NCI-H2227 (cell line): ENCODE measurements at regions not wholly inside any gene's neighbourhood (a gene's known extent, or its start where the extent isn't known, plus 50 kb on each side); places are given as distances from the start of the nearest gene placed in this dataset.
"Not testable (repeated sequence)": the region's sequence is repeated elsewhere in the genome, so short reads cannot be mapped to it uniquely, and the experiment has no call there.

Source experiments
- DNase-seq: peaks from one replicate; lab custom pipeline; 2025; ENCODE audit not compliant: unreplicated experiment; lab: John Stamatoyannopoulos, UW

- no peak for DNase-seq
These were observed 259.6 kb upstream of the GNPDA2 start for GRCh38 chr4:44985938-44986337.

- no peak for DNase-seq
These were observed 258.8 kb upstream of the GNPDA2 start for GRCh38 chr4:44985152-44985551.

DNA sequence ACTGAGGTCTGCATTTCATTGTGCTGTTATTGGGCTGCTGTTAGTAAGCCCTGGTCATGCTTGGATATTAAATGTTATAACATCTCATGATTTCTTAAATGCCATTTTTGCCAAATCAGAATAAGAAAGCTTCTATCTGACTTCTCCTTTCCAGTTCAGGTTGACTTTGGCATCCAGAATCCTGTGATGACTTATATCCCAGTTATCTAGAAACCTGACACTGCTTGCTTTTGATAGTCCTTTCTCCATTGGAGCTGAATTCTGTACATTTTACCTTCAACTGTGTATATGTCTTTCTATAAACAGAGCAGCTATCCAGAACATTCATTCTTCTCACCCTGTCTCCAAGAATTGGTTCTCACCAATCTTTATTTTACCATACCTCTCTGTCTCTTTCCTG, 257.7 kb upstream of the GNPDA2 start:
- DNase-seq = no peak

DNA sequence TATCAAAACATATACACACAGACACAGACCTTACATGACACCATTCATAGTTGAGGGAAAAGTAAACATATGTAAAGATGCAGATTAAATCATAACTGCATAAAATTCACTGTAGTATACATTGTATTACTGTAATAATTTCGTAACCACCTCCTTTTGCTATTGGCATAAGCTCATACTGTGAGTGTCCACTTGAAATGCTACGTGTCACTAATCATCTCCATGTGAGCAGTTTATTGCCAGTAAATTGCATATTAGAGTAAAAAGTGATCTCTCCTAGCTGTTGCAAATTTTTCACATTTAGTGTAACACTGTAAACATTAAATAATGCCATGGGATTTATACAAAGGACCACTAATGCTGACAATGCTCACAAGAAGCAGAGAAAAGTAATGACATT, 256.7 kb upstream of the GNPDA2 start:
- no peak for DNase-seq

DNA sequence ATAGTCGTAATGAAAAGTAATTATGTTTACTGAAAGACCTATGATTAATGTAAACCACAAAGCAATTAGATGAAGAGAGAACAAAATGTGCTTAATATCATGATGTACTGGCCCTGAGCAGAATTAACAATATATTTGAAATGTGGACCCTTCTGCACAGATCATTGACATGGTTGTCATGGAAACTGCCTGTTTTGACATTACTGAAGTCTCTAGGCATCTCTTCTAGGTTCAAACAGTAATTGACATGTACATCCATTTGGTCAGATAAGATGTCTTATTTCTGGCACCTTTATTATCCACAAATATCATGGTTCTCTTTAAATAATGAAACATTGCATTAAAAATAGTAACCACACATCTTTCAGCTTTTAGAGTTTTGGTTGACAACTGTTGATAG, 251.7 kb upstream of the GNPDA2 start:
- no peak for DNase-seq

GRCh38 chr4:44965435-44966095, 239.2 kb upstream of the GNPDA2 start:
- no peak for DNase-seq

- DNase-seq = not testable (repeated sequence)
These were observed 237.7 kb upstream of the GNPDA2 start for GRCh38 chr4:44964086-44964485.

DNA sequence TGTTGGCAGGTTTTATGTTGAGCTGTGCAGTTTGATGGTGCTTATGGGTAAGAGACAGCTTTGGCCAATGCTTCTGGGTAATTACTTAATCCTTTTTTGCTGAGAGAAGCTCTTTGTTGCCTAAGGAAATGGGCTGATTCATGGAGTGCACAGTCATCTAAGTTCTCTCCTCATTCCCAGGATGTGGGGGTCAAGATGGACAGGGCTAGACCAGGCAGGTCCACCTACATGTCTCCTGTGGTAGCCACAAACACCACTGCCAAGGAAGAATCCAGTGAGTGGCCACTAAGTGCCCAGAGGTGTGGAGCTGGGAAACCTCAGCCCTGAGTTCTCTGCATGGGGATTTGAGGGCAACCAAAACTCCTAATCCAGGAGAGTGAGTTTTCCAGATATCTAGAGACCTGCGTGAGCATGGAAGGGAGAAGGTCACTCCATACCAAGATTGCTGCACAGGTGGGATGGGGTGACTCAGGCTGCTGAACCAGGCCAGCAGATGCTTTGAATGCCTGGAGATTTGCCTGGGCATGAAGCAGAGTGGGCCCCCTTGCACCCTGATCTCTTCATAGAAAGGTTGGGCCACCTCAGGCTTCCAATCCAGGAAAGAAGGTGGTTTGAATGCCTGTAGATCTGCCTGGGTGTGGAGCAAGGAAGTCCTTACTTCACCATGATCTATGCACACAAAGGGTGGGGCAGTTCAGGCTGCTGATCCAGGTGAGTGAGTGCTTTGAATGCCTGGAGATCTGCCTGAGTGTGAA, 234.8 kb upstream of the GNPDA2 start:
- DNase-seq = no peak

DNA sequence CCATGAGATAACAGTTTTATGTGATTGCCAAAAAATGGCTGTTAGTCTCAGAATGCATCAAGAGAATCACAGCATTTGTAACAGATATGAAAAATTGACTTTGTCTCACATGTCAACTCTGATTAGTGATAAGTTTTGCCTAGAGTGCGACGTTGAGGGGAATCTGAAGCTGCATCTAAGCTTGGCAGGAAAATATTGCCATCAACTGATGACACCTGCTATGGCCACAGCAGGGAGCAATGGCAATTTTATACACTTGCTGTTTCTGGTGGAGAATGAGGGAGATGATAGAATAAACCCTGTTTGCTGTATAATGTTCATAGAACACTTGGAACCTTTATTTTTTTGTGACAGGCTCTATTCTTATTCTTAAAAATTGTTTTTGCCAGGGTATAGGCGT, 205.4 kb upstream of the GNPDA2 start:
- no peak for DNase-seq

DNA sequence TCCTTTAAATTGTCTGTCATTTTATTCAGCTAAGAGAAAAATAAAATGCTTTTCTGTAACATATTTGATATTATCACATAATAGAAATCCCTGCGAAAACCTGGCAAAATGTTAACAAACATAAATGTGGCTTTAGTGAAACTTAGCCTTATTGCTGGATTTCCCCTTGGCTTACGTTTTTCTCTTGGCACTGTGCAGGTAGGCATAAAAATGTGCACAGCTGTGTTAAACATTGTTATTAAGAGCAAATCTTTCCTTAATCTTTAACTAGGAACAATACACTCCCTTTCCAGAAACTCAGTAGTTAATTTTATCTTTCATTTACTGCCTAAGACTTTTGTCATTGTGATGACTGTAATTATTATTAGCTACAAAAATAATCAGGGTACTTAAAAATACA, 202.4 kb upstream of the GNPDA2 start:
- DNase-seq = no peak

GRCh38 chr4:44927399-44928380, 201.3 kb upstream of the GNPDA2 start:
- peak; percentile 12 for DNase-seq

GRCh38 chr4:44916411-44916810, 190.1 kb upstream of the GNPDA2 start:
- DNase-seq = no peak

GRCh38 chr4:44914748-44915147, 188.4 kb upstream of the GNPDA2 start:
- peak; percentile 23 for DNase-seq

- no peak for DNase-seq
These were observed 187.9 kb upstream of the GNPDA2 start for GRCh38 chr4:44914223-44914622.

- DNase-seq = no peak
These were observed 186.6 kb upstream of the GNPDA2 start for GRCh38 chr4:44912980-44913379.

DNA sequence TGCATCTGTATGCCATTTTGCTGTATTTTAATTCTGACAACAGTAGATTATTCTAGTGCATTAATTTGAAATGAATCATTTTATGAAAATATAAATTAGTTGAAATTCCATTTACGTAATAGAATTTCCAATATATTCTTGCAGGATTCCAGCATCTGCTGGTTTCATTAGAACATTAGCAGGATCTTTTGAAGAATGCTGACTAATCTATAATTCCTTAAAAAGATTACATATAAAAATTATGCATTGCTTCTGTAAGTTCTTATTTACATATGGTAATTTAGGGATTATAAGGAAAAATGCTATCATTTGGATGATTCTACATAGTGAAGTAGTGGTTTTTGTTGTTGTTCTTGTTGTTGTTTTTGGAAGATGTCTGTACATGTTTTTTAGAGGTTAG, 182.2 kb upstream of the GNPDA2 start:
- DNase-seq = no peak

DNA sequence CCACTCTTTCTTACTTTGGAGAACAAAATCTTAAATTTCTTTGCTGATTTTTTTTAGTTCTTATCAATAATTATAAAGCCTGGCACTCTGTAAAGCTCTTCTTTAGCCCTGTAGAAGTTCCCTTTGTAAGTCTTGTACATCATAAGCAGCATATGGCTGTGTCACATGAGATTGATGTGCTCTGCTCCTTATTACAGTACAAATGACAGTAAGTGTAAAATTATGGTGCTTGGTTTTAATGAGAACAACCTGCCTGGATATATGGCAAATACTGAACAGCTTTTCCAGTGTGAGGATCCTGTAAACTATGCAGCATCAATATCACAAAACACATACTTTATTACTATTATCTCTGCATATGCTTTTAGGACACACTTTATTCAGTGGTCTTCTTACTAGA, 145.9 kb upstream of the GNPDA2 start:
- no peak for DNase-seq

GRCh38 chr4:44871133-44871532, 144.8 kb upstream of the GNPDA2 start:
- DNase-seq = no peak

DNA sequence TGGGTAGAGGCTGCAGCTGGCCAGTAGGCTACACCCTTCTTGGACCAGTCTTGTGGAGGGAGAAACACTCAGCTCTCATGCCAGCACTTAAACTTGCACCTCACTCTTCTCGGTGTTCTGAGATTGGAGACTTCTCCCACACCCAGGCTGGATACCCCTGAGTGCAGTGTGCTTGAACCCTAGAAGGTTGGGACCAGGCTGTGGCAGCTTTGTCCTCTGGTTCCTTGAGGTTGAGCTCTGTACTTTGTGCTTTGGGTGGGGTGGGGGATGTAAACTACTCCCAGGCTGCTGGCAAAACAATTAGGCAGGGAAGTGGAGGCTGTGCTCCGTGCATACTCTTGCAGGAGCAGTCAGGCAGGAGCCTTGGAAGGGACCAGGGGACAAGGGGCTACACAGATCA, 143.6 kb upstream of the GNPDA2 start:
- DNase-seq = no peak

GRCh38 chr4:44869222-44869882, 143.0 kb upstream of the GNPDA2 start:
- DNase-seq = no peak

DNA sequence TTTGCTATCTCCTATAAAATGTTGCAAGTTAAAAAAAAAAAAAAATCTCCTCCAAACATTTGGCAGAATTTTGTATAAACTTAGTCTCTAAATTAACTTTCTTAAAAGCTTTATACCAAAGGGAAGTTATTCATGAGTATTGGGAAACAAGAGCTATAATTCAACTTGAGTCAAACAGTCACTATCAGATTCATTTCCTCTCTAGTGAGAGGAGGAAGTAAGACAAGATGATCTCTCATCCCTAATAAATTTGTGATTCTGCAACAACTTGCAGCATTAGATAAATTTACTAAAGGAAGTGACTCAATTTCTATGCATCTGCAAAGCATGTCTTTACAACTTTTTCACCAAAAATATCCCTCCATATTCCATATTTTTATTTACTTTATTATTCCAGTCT, 135.4 kb upstream of the GNPDA2 start:
- no peak for DNase-seq
